ENCODE measurements at regions not wholly inside any gene's neighbourhood (a gene's known extent, or its start where the extent isn't known, plus 50 kb on each side); places are given as distances from the start of the nearest gene placed in this dataset.

DNA sequence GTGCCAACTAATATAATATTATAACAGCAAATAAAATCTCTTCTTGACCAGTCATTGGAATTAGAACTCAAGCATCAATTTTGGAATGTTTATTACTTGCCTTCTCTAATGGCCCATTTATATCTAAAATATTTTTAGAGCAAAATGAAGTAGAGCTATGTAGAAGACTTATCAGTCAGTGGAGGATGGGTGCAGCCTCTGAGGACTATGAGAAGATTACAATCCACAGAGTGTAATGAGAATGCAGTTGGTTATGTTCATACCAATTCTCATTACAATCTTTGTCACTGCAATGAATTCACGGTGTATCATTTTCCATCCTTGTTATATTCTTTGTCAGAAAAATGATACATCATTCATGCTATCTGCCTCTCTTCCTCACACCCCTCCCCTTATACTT is 878.1 kb downstream of the CENPC start:
- H4K91ac ChIP-seq (ENCODE audit: low read depth, low read length): no peak overlapping the region
- H3K14ac ChIP-seq (ENCODE audit: low read length): no peak overlapping the region
- no CpG with 5 or more reads among the region's 1 CpG for WGBS (ENCODE audit: extremely low coverage, insufficient coverage, insufficient read length)
- no peak overlapping the region for H3K23ac ChIP-seq (ENCODE audit: low read length)
- no peaks in the 10 kb centered on the region for H3K79me1 ChIP-seq (ENCODE audit: low read length)
- H3K4me2 ChIP-seq (ENCODE audit: low read length): no peak overlapping the region
- no peak overlapping the region for H2BK12ac ChIP-seq (ENCODE audit: low read length)
- DNase-seq: no peak
- no peak overlapping the region for H2AFZ ChIP-seq (ENCODE audit: insufficient read depth, low read length, poor library complexity)
- H3K36me3 ChIP-seq (ENCODE audit: control insufficient read depth in 1 of 2, insufficient read depth in 2 of 2, low read length in 2 of 2): no peaks in the 10 kb centered on the region
- no peak overlapping the region for H4K8ac ChIP-seq (ENCODE audit: low read depth, low read length)
- no peak overlapping the region for H3K18ac ChIP-seq (ENCODE audit: low read length)
- H2BK5ac ChIP-seq (ENCODE audit: low read depth, low read length, poor library complexity): no peak overlapping the region
- H3K27ac ChIP-seq (ENCODE audit: low read depth, low read length): no peak overlapping the region
- H2AK5ac ChIP-seq (ENCODE audit: low read length): no peak overlapping the region
- H3K4me1 ChIP-seq (ENCODE audit: control insufficient read depth in 1 of 2, insufficient read depth in 2 of 2, low read length in 2 of 2): no peaks in the 10 kb centered on the region
- no peak overlapping the region for H3K4me3 ChIP-seq (ENCODE audit: low read depth, low read length)
- no peak overlapping the region for H4K12ac ChIP-seq (ENCODE audit: low read depth, low read length)
- no peak overlapping the region for H2BK120ac ChIP-seq (ENCODE audit: insufficient read depth, low read length, poor library complexity)
- H3K27me3 ChIP-seq (ENCODE audit: insufficient read depth, low read length): no peaks in the 10 kb centered on the region
- H3K9me3 ChIP-seq (ENCODE audit: insufficient read depth, low read depth, low read length): no peaks in the 10 kb centered on the region
- H3K9ac ChIP-seq (ENCODE audit: low read length): no peak overlapping the region
- no peaks in the 10 kb centered on the region for H3K79me2 ChIP-seq (ENCODE audit: control insufficient read depth, insufficient read depth, low read length, poor library complexity)
- H3K4ac ChIP-seq (ENCODE audit: low read depth, low read length): no peak overlapping the region

DNA sequence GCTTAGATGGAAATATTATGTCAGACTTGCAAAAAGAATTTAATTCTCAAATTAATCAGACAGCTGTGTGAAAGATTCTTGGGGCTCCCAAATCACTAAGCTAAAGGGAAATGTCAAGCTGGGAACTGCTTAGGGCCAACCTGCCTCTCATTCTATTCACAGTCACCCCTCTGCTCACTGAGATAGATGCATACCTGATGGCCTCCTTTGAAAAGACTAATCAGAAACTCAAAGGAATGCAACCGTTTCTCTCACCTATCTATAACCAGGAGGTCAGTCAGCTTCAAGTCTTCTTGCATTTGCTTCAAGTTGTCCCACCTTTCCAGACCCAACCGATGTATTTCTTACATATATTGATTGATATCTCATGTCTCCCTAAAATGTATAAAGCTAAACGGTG is 882.7 kb downstream of the CENPC start:
- H2BK12ac ChIP-seq (ENCODE audit: low read length): no peak overlapping the region
- no peaks in the 10 kb centered on the region for H3K27me3 ChIP-seq (ENCODE audit: insufficient read depth, low read length)
- no peak overlapping the region for H2BK120ac ChIP-seq (ENCODE audit: insufficient read depth, low read length, poor library complexity)
- H3K4me3 ChIP-seq (ENCODE audit: low read depth, low read length): no peak overlapping the region
- H3K4ac ChIP-seq (ENCODE audit: low read depth, low read length): no peak overlapping the region
- no peak overlapping the region for H3K23ac ChIP-seq (ENCODE audit: low read length)
- H3K4me2 ChIP-seq (ENCODE audit: low read length): no peak overlapping the region
- no peaks in the 10 kb centered on the region for H3K79me2 ChIP-seq (ENCODE audit: control insufficient read depth, insufficient read depth, low read length, poor library complexity)
- H4K91ac ChIP-seq (ENCODE audit: low read depth, low read length): no peak overlapping the region
- H4K8ac ChIP-seq (ENCODE audit: low read depth, low read length): no peak overlapping the region
- no peak overlapping the region for H4K12ac ChIP-seq (ENCODE audit: low read depth, low read length)
- H3K9me3 ChIP-seq (ENCODE audit: insufficient read depth, low read depth, low read length): no peaks in the 10 kb centered on the region
- H2BK5ac ChIP-seq (ENCODE audit: low read depth, low read length, poor library complexity): no peak overlapping the region
- no peak overlapping the region for H3K14ac ChIP-seq (ENCODE audit: low read length)
- no peak overlapping the region for H3K18ac ChIP-seq (ENCODE audit: low read length)
- no peak overlapping the region for H2AK5ac ChIP-seq (ENCODE audit: low read length)
- no peaks in the 10 kb centered on the region for H3K36me3 ChIP-seq (ENCODE audit: control insufficient read depth in 1 of 2, insufficient read depth in 2 of 2, low read length in 2 of 2)
- no peak for DNase-seq
- no peaks in the 10 kb centered on the region for H3K79me1 ChIP-seq (ENCODE audit: low read length)
- H3K9ac ChIP-seq (ENCODE audit: low read length): no peak overlapping the region
- no peak overlapping the region for H2AFZ ChIP-seq (ENCODE audit: insufficient read depth, low read length, poor library complexity)
- WGBS (ENCODE audit: extremely low coverage, insufficient coverage, insufficient read length): no CpG with 5 or more reads among the region's 3 CpGs
- no peak overlapping the region for H3K27ac ChIP-seq (ENCODE audit: low read depth, low read length)
- no peaks in the 10 kb centered on the region for H3K4me1 ChIP-seq (ENCODE audit: control insufficient read depth in 1 of 2, insufficient read depth in 2 of 2, low read length in 2 of 2)

DNA sequence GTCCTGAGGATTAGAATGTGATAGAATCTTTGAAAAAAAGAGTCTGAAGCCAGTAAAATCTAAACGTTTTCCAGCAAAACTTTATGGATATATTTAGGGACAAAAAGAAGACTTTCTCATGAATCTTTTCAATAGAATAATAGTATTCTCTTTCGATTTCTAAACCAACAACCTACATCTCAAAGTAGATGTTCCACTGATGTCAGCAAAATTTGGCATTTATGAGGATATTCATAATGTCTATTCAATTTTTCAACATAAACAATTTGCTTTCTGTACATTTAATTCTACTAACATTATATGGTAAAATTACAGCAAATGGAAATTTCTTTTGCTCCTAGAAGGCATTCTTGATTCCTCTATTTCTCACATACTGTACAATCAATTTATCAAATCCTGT is 886.5 kb downstream of the CENPC start:
- H3K14ac ChIP-seq (ENCODE audit: low read length): no peak overlapping the region
- no peak overlapping the region for H3K18ac ChIP-seq (ENCODE audit: low read length)
- H2BK12ac ChIP-seq (ENCODE audit: low read length): no peak overlapping the region
- no peaks in the 10 kb centered on the region for H3K9me3 ChIP-seq (ENCODE audit: insufficient read depth, low read depth, low read length)
- H2BK5ac ChIP-seq (ENCODE audit: low read depth, low read length, poor library complexity): no peak overlapping the region
- H3K79me2 ChIP-seq (ENCODE audit: control insufficient read depth, insufficient read depth, low read length, poor library complexity): no peaks in the 10 kb centered on the region
- H2AK5ac ChIP-seq (ENCODE audit: low read length): no peak overlapping the region
- no peak overlapping the region for H4K91ac ChIP-seq (ENCODE audit: low read depth, low read length)
- H3K23ac ChIP-seq (ENCODE audit: low read length): no peak overlapping the region
- no peak overlapping the region for H3K9ac ChIP-seq (ENCODE audit: low read length)
- no peaks in the 10 kb centered on the region for H3K27me3 ChIP-seq (ENCODE audit: insufficient read depth, low read length)
- no peaks in the 10 kb centered on the region for H3K79me1 ChIP-seq (ENCODE audit: low read length)
- H4K8ac ChIP-seq (ENCODE audit: low read depth, low read length): no peak overlapping the region
- no peak overlapping the region for H3K4me2 ChIP-seq (ENCODE audit: low read length)
- no peaks in the 10 kb centered on the region for H3K4me1 ChIP-seq (ENCODE audit: control insufficient read depth in 1 of 2, insufficient read depth in 2 of 2, low read length in 2 of 2)
- no peak overlapping the region for H2AFZ ChIP-seq (ENCODE audit: insufficient read depth, low read length, poor library complexity)
- no peak overlapping the region for H3K4me3 ChIP-seq (ENCODE audit: low read depth, low read length)
- H3K36me3 ChIP-seq (ENCODE audit: control insufficient read depth in 1 of 2, insufficient read depth in 2 of 2, low read length in 2 of 2): no peaks in the 10 kb centered on the region
- H2BK120ac ChIP-seq (ENCODE audit: insufficient read depth, low read length, poor library complexity): no peak overlapping the region
- no peak overlapping the region for H3K4ac ChIP-seq (ENCODE audit: low read depth, low read length)
- no peak for DNase-seq
- no peak overlapping the region for H4K12ac ChIP-seq (ENCODE audit: low read depth, low read length)
- no peak overlapping the region for H3K27ac ChIP-seq (ENCODE audit: low read depth, low read length)
- no CpG with 5 or more reads among the region's 2 CpGs for WGBS (ENCODE audit: extremely low coverage, insufficient coverage, insufficient read length)

DNA sequence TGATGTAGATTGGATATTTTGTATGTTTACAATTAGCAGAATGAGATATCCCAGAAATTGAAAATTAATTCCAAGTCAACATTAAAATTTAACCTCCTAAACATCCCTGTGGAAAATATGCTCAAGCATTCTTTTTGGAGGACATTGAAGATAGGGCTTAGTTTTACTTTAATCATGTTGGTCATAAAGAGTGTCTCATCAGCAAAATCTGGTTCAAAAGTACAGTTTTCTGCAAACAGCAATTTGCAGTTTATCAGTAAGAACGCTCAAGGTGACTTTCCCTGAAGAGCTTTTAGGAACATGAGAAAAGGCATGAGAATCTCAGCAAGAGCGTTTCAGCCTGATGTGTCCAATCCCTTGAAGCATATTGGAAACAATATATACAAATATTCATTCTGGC is 889.8 kb downstream of the CENPC start:
- Histone ChIP-seq H3K27ac (ENCODE audit: low read depth, low read length) (no peak overlapping the region), H3K79me1 (ENCODE audit: low read length) (no peaks in the 10 kb centered on the region), H3K23ac (ENCODE audit: low read length) (no peak overlapping the region), H2BK5ac (ENCODE audit: low read depth, low read length, poor library complexity) (no peak overlapping the region), H4K8ac (ENCODE audit: low read depth, low read length) (no peak overlapping the region), H3K9ac (ENCODE audit: low read length) (no peak overlapping the region), H3K4me3 (ENCODE audit: low read depth, low read length) (no peak overlapping the region), H3K4ac (ENCODE audit: low read depth, low read length) (no peak overlapping the region), H2BK12ac (ENCODE audit: low read length) (no peak overlapping the region), H4K12ac (ENCODE audit: low read depth, low read length) (no peak overlapping the region), H3K4me2 (ENCODE audit: low read length) (no peak overlapping the region), H3K9me3 (ENCODE audit: insufficient read depth, low read depth, low read length) (no peaks in the 10 kb centered on the region), H3K14ac (ENCODE audit: low read length) (no peak overlapping the region), H2AFZ (ENCODE audit: insufficient read depth, low read length, poor library complexity) (no peak overlapping the region), H3K18ac (ENCODE audit: low read length) (no peak overlapping the region), H3K36me3 (ENCODE audit: control insufficient read depth in 1 of 2, insufficient read depth in 2 of 2, low read length in 2 of 2) (no peaks in the 10 kb centered on the region), H3K4me1 (ENCODE audit: control insufficient read depth in 1 of 2, insufficient read depth in 2 of 2, low read length in 2 of 2) (no peaks in the 10 kb centered on the region), H3K27me3 (ENCODE audit: insufficient read depth, low read length) (no peaks in the 10 kb centered on the region), H3K79me2 (ENCODE audit: control insufficient read depth, insufficient read depth, low read length, poor library complexity) (no peaks in the 10 kb centered on the region), H2BK120ac (ENCODE audit: insufficient read depth, low read length, poor library complexity) (no peak overlapping the region), H2AK5ac (ENCODE audit: low read length) (no peak overlapping the region), H4K91ac (ENCODE audit: low read depth, low read length) (no peak overlapping the region)
- DNase-seq: no peak
- WGBS (ENCODE audit: extremely low coverage, insufficient coverage, insufficient read length): no CpG with 5 or more reads among the region's 2 CpGs
